ENCODE measurements at regions not wholly inside any gene's neighbourhood (a gene's known extent, or its start where the extent isn't known, plus 50 kb on each side); places are given as distances from the start of the nearest gene placed in this dataset.

DNA sequence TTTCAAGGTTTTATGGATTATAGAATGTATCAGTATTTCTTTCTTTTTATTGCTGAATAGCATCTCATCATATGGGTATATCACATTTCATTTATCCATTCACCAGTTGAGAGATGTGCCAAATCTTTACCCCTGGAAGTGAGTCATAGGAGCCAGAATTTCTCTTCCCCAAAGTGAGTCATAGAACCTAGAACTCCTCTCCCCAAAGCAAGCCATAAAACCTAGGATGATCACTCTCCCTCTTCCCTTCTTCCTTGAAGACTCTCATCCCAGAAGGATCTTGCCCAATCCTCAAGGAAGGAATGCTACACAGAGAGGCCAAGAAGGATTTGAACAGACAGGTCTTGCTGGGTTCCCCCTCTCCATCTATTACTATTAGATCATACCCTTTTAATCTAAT lies 199.9 kb downstream of the EVX1 start:
- TF ChIP-seq, protein P1, sequence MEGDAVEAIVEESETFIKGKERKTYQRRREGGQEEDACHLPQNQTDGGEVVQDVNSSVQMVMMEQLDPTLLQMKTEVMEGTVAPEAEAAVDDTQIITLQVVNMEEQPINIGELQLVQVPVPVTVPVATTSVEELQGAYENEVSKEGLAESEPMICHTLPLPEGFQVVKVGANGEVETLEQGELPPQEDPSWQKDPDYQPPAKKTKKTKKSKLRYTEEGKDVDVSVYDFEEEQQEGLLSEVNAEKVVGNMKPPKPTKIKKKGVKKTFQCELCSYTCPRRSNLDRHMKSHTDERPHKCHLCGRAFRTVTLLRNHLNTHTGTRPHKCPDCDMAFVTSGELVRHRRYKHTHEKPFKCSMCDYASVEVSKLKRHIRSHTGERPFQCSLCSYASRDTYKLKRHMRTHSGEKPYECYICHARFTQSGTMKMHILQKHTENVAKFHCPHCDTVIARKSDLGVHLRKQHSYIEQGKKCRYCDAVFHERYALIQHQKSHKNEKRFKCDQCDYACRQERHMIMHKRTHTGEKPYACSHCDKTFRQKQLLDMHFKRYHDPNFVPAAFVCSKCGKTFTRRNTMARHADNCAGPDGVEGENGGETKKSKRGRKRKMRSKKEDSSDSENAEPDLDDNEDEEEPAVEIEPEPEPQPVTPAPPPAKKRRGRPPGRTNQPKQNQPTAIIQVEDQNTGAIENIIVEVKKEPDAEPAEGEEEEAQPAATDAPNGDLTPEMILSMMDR (IDR thresholded peaks at IDR 0.05) = no peak

DNA sequence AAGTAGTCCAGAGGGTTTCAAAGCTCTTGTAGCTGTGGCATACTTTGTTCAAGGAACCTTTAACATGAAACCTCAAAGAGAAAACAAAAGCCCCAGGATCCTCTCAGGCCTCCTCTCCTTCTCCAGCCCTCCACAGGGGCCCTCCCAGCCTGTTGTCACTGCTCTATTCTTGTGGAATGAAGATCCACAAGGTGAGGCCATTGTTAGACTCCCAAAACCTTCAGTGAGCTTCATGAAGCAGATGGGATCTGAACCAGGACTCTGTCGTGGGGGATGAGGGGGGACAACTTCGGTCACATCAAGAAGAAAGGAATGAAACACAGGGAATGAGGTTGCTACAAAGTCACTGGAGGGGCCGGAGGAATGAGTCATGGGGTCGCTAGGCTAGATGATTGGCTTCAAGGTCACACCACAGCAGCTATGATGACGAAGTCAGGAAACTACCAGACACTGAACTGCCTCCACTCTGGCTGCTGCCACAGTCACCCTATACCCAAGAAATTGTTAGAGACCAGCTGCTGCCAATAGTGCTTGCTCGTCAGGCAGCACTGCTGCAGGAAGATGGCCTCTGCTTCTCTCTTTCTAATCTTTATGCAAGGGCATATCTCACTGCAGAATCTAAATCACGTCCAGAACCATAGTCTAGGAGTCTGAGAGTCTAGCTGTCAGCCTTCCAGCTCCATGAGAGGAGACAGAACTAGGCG lies 208.8 kb downstream of the HIBADH start:
- TF ChIP-seq, protein P1 (IDR thresholded peaks at IDR 0.05) = no peak

DNA sequence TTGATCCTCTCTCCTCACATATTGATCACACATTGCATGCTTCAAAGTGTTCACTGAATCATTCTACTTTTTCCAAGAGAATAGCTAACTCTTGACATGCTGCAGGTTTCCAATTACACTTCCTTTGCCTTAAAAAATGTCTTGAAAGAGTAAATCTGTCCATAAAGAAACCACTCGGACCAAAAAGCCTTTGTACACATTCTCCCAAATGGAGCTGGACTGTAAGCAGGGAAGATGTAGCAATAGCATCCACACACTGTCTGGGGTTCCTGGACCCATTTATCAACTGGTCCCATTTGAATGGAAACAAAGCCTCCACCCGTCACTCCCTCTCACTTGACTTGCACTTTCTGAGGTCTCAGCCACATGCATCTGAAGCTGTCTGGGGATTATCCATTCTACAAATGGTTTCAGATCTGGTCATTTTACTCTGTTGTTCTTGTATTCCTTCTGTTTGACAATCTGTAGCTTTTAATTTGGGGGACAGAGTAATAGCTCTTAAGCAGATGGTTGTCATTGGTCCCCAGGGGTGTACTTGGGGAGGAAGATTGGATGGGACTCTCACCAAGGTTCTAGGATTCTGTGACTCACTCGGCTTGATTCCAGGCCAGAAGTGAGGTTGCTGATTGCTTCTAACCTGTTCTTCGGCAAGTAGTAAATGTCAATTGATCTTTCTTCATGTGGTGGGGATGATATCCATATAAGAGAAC lies 203.5 kb downstream of the HIBADH start:
- TF ChIP-seq, protein P1 (IDR thresholded peaks at IDR 0.05) = no peak

DNA sequence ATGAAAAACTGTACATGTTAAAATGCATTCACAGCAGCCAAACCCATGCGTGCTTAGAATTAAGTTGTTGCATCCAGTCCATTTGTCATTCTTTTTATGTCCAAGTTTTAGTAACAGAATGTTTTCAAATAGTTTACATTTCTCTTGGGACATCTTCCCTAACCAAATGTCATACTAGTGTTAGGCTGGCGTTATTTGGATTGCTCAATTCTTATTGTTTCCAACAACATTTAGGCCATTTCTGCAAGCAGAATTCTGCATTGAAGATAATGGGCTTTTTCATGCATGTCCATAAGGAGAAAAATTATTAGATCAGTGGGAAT lies 203.0 kb downstream of the HIBADH start:
- TF ChIP-seq, protein P1 (IDR thresholded peaks at IDR 0.05) = no peak

DNA sequence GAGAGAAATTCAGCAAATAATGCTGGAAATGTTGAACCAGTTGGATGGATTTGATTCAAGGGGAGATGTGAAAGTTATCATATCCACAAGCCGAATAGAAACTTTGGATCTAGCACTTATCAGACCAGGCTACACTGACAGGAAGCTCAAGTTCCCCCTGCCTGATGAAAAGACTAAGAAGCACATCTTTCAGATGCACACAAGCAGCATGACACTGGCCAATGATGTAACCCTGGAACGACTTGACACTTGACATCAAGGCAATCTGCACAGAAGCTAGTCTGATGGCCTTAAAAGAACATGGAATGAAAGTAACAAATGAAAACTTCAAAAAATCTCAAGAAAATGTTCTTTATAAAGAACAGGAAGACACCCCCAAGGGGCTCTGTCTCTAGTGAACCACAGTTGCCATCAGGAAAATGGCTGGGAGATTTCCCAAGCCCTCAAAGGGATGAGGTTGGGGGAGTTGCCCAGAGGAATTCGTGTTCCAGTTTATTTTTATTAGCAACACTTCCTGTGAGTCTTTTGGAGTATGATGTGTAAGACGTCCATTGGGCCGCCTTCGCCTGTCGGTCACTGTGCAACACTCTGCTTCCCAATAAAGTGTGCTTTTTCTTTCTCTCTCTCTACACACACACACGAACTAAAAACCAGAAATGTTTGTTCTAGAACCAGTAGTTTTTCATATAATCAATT lies 200.0 kb downstream of the HIBADH start:
- TF ChIP-seq, protein P1 (IDR thresholded peaks at IDR 0.05) = no peak

DNA sequence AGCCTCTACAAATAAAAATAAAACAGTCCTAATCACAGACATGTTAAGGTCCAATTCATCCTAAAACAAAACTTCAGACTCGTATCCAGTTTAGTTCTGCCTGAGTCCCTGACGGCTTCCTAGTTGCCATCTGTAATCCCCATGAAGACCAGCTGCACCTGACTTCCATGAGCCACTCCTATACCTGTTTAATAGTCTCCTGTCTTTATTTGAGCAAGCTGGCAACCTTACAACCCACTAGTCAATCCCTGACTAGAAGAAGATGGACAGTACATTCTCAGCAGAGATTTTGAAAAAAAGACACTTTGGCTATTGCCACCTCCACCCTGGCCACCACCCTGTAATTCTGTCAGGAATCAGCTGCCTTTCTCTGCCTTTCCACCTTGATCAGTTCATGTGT lies 197.7 kb downstream of the HIBADH start:
- TF ChIP-seq, protein P1 (IDR thresholded peaks at IDR 0.05) = no peak

DNA sequence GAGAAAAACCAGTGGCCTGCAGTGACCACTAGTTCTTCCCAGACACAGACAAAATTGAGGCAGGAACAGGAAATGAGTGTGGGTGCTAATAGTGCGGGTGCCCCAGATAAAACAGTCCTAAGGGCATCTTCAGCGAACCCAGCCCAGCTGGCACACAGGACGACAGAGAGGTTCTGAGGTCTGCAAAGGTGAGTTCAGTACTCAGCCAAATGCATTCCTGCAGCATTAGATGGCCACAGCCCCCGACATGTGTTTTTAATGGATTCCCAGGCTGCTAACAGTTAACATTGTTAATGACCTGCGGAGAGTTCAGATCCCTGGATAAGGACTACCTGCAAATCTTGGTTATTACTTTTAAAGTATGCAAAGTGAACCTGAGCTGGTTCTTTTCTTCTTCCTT lies 196.0 kb downstream of the HIBADH start:
- TF ChIP-seq, protein P1 (IDR thresholded peaks at IDR 0.05) = no peak

All from LNCAP (cell line).